ENCODE measurements at regions not wholly inside any gene's neighbourhood (a gene's known extent, or its start where the extent isn't known, plus 50 kb on each side); places are given as distances from the start of the nearest gene placed in this dataset.

DNA sequence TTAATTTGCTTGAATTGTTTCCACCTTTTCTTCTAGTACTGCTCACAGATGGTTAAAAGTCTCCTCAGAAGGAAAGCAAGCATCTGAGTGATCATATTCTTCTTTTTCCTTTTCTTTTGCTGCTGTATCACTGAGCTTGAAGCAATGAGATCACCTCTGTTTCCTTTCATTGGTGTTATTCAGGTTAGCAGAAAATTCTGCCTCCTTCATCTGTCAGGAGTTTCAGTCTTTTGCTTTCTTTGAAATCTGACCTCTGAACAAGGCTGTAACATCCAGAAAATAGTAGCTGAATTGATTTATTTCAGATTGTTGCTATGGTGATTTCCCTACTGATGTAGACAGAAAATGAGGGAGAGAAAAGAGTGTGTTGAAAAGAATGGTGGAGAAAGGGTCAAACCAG, 343.0 kb downstream of the MFSD1 start:
- TF ChIP-seq, protein P1, sequence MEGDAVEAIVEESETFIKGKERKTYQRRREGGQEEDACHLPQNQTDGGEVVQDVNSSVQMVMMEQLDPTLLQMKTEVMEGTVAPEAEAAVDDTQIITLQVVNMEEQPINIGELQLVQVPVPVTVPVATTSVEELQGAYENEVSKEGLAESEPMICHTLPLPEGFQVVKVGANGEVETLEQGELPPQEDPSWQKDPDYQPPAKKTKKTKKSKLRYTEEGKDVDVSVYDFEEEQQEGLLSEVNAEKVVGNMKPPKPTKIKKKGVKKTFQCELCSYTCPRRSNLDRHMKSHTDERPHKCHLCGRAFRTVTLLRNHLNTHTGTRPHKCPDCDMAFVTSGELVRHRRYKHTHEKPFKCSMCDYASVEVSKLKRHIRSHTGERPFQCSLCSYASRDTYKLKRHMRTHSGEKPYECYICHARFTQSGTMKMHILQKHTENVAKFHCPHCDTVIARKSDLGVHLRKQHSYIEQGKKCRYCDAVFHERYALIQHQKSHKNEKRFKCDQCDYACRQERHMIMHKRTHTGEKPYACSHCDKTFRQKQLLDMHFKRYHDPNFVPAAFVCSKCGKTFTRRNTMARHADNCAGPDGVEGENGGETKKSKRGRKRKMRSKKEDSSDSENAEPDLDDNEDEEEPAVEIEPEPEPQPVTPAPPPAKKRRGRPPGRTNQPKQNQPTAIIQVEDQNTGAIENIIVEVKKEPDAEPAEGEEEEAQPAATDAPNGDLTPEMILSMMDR (conservative IDR thresholded peaks at IDR 0.05; ENCODE audit: low read length), result no peak
- no peak for TF ChIP-seq EZH2phosphoT487 (IDR thresholded peaks at IDR 0.05; ENCODE audit: borderline replicate concordance, low read depth, low read length)

Measured in OCI-LY7 (cell line).